ENCODE measurements at regions not wholly inside any gene's neighbourhood (a gene's known extent, or its start where the extent isn't known, plus 50 kb on each side); places are given as distances from the start of the nearest gene placed in this dataset.

GRCh38 chr21:14759285-14759684 is 213.2 kb upstream of the SAMSN1 start:
- TF ChIP-seq SIN3A (IDR thresholded peaks at IDR 0.05; ENCODE audit: borderline replicate concordance, insufficient read depth, low read length) = no peak
- no peak for TF ChIP-seq POLR2AphosphoS5 (IDR thresholded peaks at IDR 0.05; ENCODE audit: low read depth, low read length)
- TF ChIP-seq TAF1 (IDR thresholded peaks at IDR 0.05; ENCODE audit: borderline replicate concordance, insufficient read depth, low read length) = no peak
- TF ChIP-seq REST (IDR thresholded peaks at IDR 0.05; ENCODE audit: insufficient read depth in 1 of 2, low read depth in 2 of 2, low read length in 2 of 2) = no peak

All from PFSK-1 (cell line).